HEK293T (cell line): ENCODE measurements at regions not wholly inside any gene's neighbourhood (a gene's known extent, or its start where the extent isn't known, plus 50 kb on each side); places are given as distances from the start of the nearest gene placed in this dataset.

Experiments used
- BHLHE40 ChIP-seq: fragments of 450-650 bp; IDR thresholded peaks from 2 replicates; pipeline ENCODE4 v1.6.1; 2016; ENCODE audit warnings: mild to moderate bottlenecking, moderate library complexity, borderline replicate concordance
- ELF4 ChIP-seq: fragments of 450-650 bp; IDR thresholded peaks from 2 replicates; pipeline ENCODE4 v1.6.1; 2017; ENCODE audit warnings: antibody characterized with exemption
- FOXK2 ChIP-seq: fragments of 450-650 bp; IDR thresholded peaks from 2 replicates; pipeline ENCODE4 v1.6.1; 2016; ENCODE audit warnings: mild to moderate bottlenecking
- L3MBTL2 ChIP-seq: fragments of 450-650 bp; conservative IDR thresholded peaks from 2 replicates; pipeline ENCODE4 v1.6.1; 2016; ENCODE audit warnings: mild to moderate bottlenecking
- SP1 ChIP-seq: fragments of 450-650 bp; IDR thresholded peaks from 2 replicates; pipeline ENCODE4 v1.6.1; 2017
- SUZ12 ChIP-seq: fragments of 450-650 bp; IDR thresholded peaks from 2 replicates; pipeline ENCODE4 v1.6.1; 2016; ENCODE audit warnings: mild to moderate bottlenecking
- TARDBP ChIP-seq: fragments of 450-650 bp; IDR thresholded peaks from 2 replicates; pipeline ENCODE4 v1.6.1; 2016
- TF ChIP-seq, protein P1 (sequence below): fragments of 450-650 bp; IDR thresholded peaks from 2 replicates; pipeline ENCODE4 v1.6.1; 2016

GRCh38 chr21:16585896-16586295, 856.1 kb downstream of the USP25 start:
- TF ChIP-seq SUZ12: no peak
- TF ChIP-seq FOXK2: no peak
- no peak for TF ChIP-seq TARDBP
- TF ChIP-seq BHLHE40: no peak
- no peak for TF ChIP-seq ELF4
- TF ChIP-seq SP1: no peak
- TF ChIP-seq L3MBTL2: no peak
- TF ChIP-seq, protein P1, sequence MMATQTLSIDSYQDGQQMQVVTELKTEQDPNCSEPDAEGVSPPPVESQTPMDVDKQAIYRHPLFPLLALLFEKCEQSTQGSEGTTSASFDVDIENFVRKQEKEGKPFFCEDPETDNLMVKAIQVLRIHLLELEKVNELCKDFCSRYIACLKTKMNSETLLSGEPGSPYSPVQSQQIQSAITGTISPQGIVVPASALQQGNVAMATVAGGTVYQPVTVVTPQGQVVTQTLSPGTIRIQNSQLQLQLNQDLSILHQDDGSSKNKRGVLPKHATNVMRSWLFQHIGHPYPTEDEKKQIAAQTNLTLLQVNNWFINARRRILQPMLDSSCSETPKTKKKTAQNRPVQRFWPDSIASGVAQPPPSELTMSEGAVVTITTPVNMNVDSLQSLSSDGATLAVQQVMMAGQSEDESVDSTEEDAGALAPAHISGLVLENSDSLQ: no peak
